OCI-LY1 (cell line): ENCODE measurements at regions not wholly inside any gene's neighbourhood (a gene's known extent, or its start where the extent isn't known, plus 50 kb on each side); places are given as distances from the start of the nearest gene placed in this dataset.

Source experiments
- H2AFZ ChIP-seq: fragments of 200-600 bp; sonication (generic), shearing (Covaris generic); 2 replicates; pipeline ENCODE4 v1.6.0; 2014; ENCODE audit warnings: antibody characterized with exemption, mild to moderate bottlenecking, low read length
- H3F3A ChIP-seq: fragments of 200-600 bp; sonication (generic), shearing (Covaris generic); 2 replicates; pipeline ENCODE4 v1.6.0; 2014; ENCODE audit warnings: mild to moderate bottlenecking, antibody characterized with exemption, low read length, moderate library complexity; ENCODE audit not compliant: insufficient read depth
- H3K27ac ChIP-seq: fragments of 200-600 bp; sonication (generic); 2 replicates; pipeline ENCODE4 v1.5.1; 2014; ENCODE audit warnings: low read length, mixed run types, mild to moderate bottlenecking, low read depth; ENCODE audit not compliant: poor library complexity, severe bottlenecking
- H3K27me3 ChIP-seq: fragments of 200-600 bp; sonication (generic); 2 replicates; pipeline ENCODE4 v1.6.0; 2014; ENCODE audit warnings: antibody characterized with exemption, mild to moderate bottlenecking, low read length, moderate library complexity; ENCODE audit not compliant: insufficient read depth
- H3K36me3 ChIP-seq: fragments of 200-600 bp; sonication (generic); 2 replicates; pipeline ENCODE4 v1.6.1; 2014; ENCODE audit warnings: mild to moderate bottlenecking, antibody characterized with exemption, low read length, moderate library complexity, mixed read lengths; ENCODE audit not compliant: insufficient read depth
- H3K4me1 ChIP-seq: fragments of 200-600 bp; sonication (generic); 2 replicates; pipeline ENCODE4 v1.5.1; 2014; ENCODE audit warnings: mild to moderate bottlenecking, low read length, moderate library complexity; ENCODE audit not compliant: insufficient read depth, severe bottlenecking
- H3K4me2 ChIP-seq: fragments of 200-600 bp; sonication (generic), shearing (Covaris generic); 2 replicates; pipeline ENCODE4 v1.6.1; 2014; ENCODE audit warnings: low read length
- H3K4me3 ChIP-seq: fragments of 200-600 bp; sonication (generic); 2 replicates; pipeline ENCODE4 v1.5.1; 2014; ENCODE audit warnings: low read length, low read depth, mild to moderate bottlenecking, mixed read lengths; ENCODE audit not compliant: poor library complexity, severe bottlenecking
- H3K79me2 ChIP-seq: fragments of 200-600 bp; shearing (Covaris generic); 2 replicates; pipeline ENCODE4 v1.6.1; 2016; ENCODE audit warnings: mixed run types, low read length, mixed read lengths; ENCODE audit not compliant: insufficient read depth
- H3K9ac ChIP-seq: fragments of 200-600 bp; sonication (generic), shearing (Covaris generic); 2 replicates; pipeline ENCODE4 v1.6.1; 2014; ENCODE audit warnings: mild to moderate bottlenecking, low read length, mixed read lengths
- H3K9me2 ChIP-seq: fragments of 200-600 bp; sonication (generic), shearing (Covaris generic); 2 replicates; pipeline ENCODE4 v1.6.1; 2014; ENCODE audit warnings: low read depth, mild to moderate bottlenecking, low read length, mixed read lengths
- H3K9me3 ChIP-seq: fragments of 200-600 bp; shearing (Covaris generic); 2 replicates; pipeline ENCODE4 v1.6.1; 2014; ENCODE audit warnings: low read length, mixed read lengths
- H4K20me1 ChIP-seq: fragments of 200-600 bp; sonication (generic), shearing (Covaris generic); 2 replicates; pipeline ENCODE4 v1.6.0; 2016; ENCODE audit warnings: mild to moderate bottlenecking, low read length; ENCODE audit not compliant: insufficient read depth
- CTCF ChIP-seq: fragments of 200-600 bp; sonication (generic), shearing (Covaris generic); IDR thresholded peaks from 2 replicates; pipeline ENCODE4 v1.5.1; 2017; ENCODE audit warnings: mild to moderate bottlenecking, antibody characterized with exemption, low read length, moderate library complexity, mixed read lengths
- EZH2 ChIP-seq: fragments of 200-600 bp; sonication (generic), shearing (Covaris generic); IDR thresholded peaks from 2 replicates; pipeline ENCODE4 v1.8.0; 2017; ENCODE audit warnings: borderline replicate concordance, mixed run types, mild to moderate bottlenecking, antibody characterized with exemption, low read length, moderate library complexity, mixed read lengths

GRCh38 chrX:122475306-122475705 is 708.8 kb upstream of the GRIA3 start:
- Histone ChIP-seq H3K4me2 (no peak overlapping the region), H3K4me1 (no peaks in the 10 kb centered on the region), H3K79me2 (no peaks in the 10 kb centered on the region), H3K9me2 (no peaks in the 10 kb centered on the region), H3F3A (no peaks in the 10 kb centered on the region), H3K9me3 (no peaks in the 10 kb centered on the region), H3K9ac (no peak overlapping the region), H3K36me3 (no peaks in the 10 kb centered on the region), H4K20me1 (no peaks in the 10 kb centered on the region), H3K27ac (no peak overlapping the region), H2AFZ (no peak overlapping the region), H3K27me3 (no peaks in the 10 kb centered on the region), H3K4me3 (no peak overlapping the region)
- TF ChIP-seq EZH2 (no peak), CTCF (no peak)

- Histone ChIP-seq H3K79me2 (no peaks in the 10 kb centered on the region), H3F3A (no peaks in the 10 kb centered on the region), H2AFZ (no peak overlapping the region), H3K36me3 (no peaks in the 10 kb centered on the region), H3K4me3 (no peak overlapping the region), H3K27ac (no peak overlapping the region), H3K4me2 (no peak overlapping the region), H3K9me3 (no peaks in the 10 kb centered on the region), H3K27me3 (no peaks in the 10 kb centered on the region), H3K9me2 (no peaks in the 10 kb centered on the region), H3K4me1 (no peaks in the 10 kb centered on the region), H3K9ac (no peak overlapping the region), H4K20me1 (no peaks in the 10 kb centered on the region)
- TF ChIP-seq EZH2 (no peak), CTCF (no peak)
Measured at GRCh38 chrX:122500556-122500955, 683.5 kb upstream of the GRIA3 start.

- Histone ChIP-seq H3K9me3 (no peaks in the 10 kb centered on the region), H3K9ac (no peak overlapping the region), H3K4me1 (no peaks in the 10 kb centered on the region), H2AFZ (no peak overlapping the region), H3F3A (no peaks in the 10 kb centered on the region), H3K4me3 (no peak overlapping the region), H3K36me3 (no peaks in the 10 kb centered on the region), H3K79me2 (no peaks in the 10 kb centered on the region), H3K27me3 (no peaks in the 10 kb centered on the region), H3K4me2 (no peak overlapping the region), H3K27ac (no peak overlapping the region), H3K9me2 (no peaks in the 10 kb centered on the region), H4K20me1 (no peaks in the 10 kb centered on the region)
- TF ChIP-seq EZH2 = no peak
- TF ChIP-seq CTCF = no peak
Measured at GRCh38 chrX:122501652-122502051, 682.4 kb upstream of the GRIA3 start.
